Tibial nerve (tissue), 3 donors: ENCODE measurements at regions not wholly inside any gene's neighbourhood (a gene's known extent, or its start where the extent isn't known, plus 50 kb on each side); places are given as distances from the start of the nearest gene placed in this dataset.

Experiments used
- CTCF ChIP-seq, 5 experiments: fragments of 200-600 bp in 3 of 5; fragments of 450-650 bp in 2 of 5; sonication (generic) in 3 of 5; IDR thresholded peaks; one replicate each; pipeline ENCODE4 v1.5.1; 2016 to 2019; ENCODE audit warnings: antibody characterized with exemption in 5 of 5, mild to moderate bottlenecking in 3 of 5, moderate library complexity in 2 of 5
- POLR2A ChIP-seq, 2 donors: fragments of 450-650 bp; IDR thresholded peaks; one replicate each; pipeline ENCODE4 v1.6.1; 2017; ENCODE audit warnings: antibody characterized with exemption in 2 of 2, mild to moderate bottlenecking in 2 of 2, moderate library complexity in 2 of 2

GRCh38 chr14:59044707-59045106, 143.8 kb upstream of the DAAM1 start:
- no peak for TF ChIP-seq CTCF (IDR thresholded peaks at IDR 0.05)
- no peak for TF ChIP-seq POLR2A (IDR thresholded peaks at IDR 0.05)
